ENCODE measurements at regions not wholly inside any gene's neighbourhood (a gene's known extent, or its start where the extent isn't known, plus 50 kb on each side); places are given as distances from the start of the nearest gene placed in this dataset.

- H3K27ac ChIP-seq, result no peak overlapping the region
- H3K27me3 ChIP-seq, result no peaks in the 10 kb centered on the region
- no peaks in the 10 kb centered on the region for H3K4me1 ChIP-seq (replicated peaks in 1 of 2)
- no peaks in the 10 kb centered on the region for H3K9me3 ChIP-seq (replicated peaks in 1 of 3)
- intact Hi-C loops (cut with DNase I), result no loop called here
- DNase-seq, result no peak
- 86 to 90% (median 87%) methylated on average over 2 of the region's 2 CpGs for WGBS, 4 donors
- no peak overlapping the region for H3K4me3 ChIP-seq
- TF ChIP-seq POLR2A (IDR thresholded peaks at IDR 0.05) (no peak), CTCF (IDR thresholded peaks at IDR 0.05) (no peak)
- no peaks in the 10 kb centered on the region for H3K36me3 ChIP-seq (replicated peaks in 1 of 2)
These were observed 1101.9 kb upstream of the TENM4 start for GRCh38 chr11:80542704-80543103.

GRCh38 chr11:80538040-80538439 lies 1097.2 kb upstream of the TENM4 start:
- no peak overlapping the region for H3K4me3 ChIP-seq
- DNase-seq, result no peak
- H3K36me3 ChIP-seq (replicated peaks in 1 of 2), result no peaks in the 10 kb centered on the region
- H3K4me1 ChIP-seq (replicated peaks in 1 of 2), result no peaks in the 10 kb centered on the region
- intact Hi-C loops (cut with DNase I), result no loop called here
- H3K27me3 ChIP-seq, result no peaks in the 10 kb centered on the region
- WGBS, 4 donors, result 83 to 89% (median 85%) methylated on average over 2 of the region's 2 CpGs
- no peaks in the 10 kb centered on the region for H3K9me3 ChIP-seq (replicated peaks in 1 of 3)
- no peak for TF ChIP-seq POLR2A (IDR thresholded peaks at IDR 0.05)
- no peak for TF ChIP-seq CTCF (IDR thresholded peaks at IDR 0.05)
- H3K27ac ChIP-seq, result no peak overlapping the region

- H3K4me3 ChIP-seq, result no peak overlapping the region
- intact Hi-C loops (cut with DNase I), result no loop called here
- 73 to 100% (median 77%) methylated on average over 1 of the region's 1 CpG for WGBS, 4 donors
- H3K4me1 ChIP-seq (replicated peaks in 1 of 2), result no peaks in the 10 kb centered on the region
- no peaks in the 10 kb centered on the region for H3K27me3 ChIP-seq
- no peak overlapping the region for H3K27ac ChIP-seq
- DNase-seq, result no peak
- no peak for TF ChIP-seq POLR2A (IDR thresholded peaks at IDR 0.05)
- TF ChIP-seq CTCF (IDR thresholded peaks at IDR 0.05), result no peak
- no peaks in the 10 kb centered on the region for H3K9me3 ChIP-seq (replicated peaks in 1 of 3)
- H3K36me3 ChIP-seq (replicated peaks in 1 of 2), result no peaks in the 10 kb centered on the region
These were observed 1092.6 kb upstream of the TENM4 start for GRCh38 chr11:80533463-80533862.

- 92 to 98% (median 94%) methylated on average over 5 to 21 of the region's 21 CpGs for WGBS, 4 donors
- no peak for TF ChIP-seq POLR2A (IDR thresholded peaks at IDR 0.05)
- TF ChIP-seq CTCF (IDR thresholded peaks at IDR 0.05), result no peak
- intact Hi-C loops (cut with DNase I), result no loop called here
- no peak for DNase-seq
- H3K9me3 ChIP-seq (replicated peaks in 1 of 3), result no peaks in the 10 kb centered on the region
- no peaks in the 10 kb centered on the region for H3K27me3 ChIP-seq
- no peak overlapping the region for H3K27ac ChIP-seq
- no peaks in the 10 kb centered on the region for H3K4me1 ChIP-seq (replicated peaks in 1 of 2)
- H3K36me3 ChIP-seq (replicated peaks in 1 of 2), result no peaks in the 10 kb centered on the region
- H3K4me3 ChIP-seq, result no peak overlapping the region
These were observed 1091.9 kb upstream of the TENM4 start for GRCh38 chr11:80532633-80533232.

Data from adrenal gland (tissue), 9 donors.